Osteocyte (in vitro differentiated cells): ENCODE measurements at regions not wholly inside any gene's neighbourhood (a gene's known extent, or its start where the extent isn't known, plus 50 kb on each side); places are given as distances from the start of the nearest gene placed in this dataset.

Source experiments
- DNase-seq: peaks from one replicate; pipeline ENCODE4 v3.0.0; 2021; ENCODE audit warnings: mixed read lengths; ENCODE audit not compliant: unreplicated experiment; ENCODE audit errors: extremely low spot score
- H3K27ac Mint-ChIP-seq: one replicate; pipeline ENCODE4 v1.8.0; 2021; ENCODE audit warnings: mild to moderate bottlenecking, mixed read lengths; ENCODE audit not compliant: unreplicated experiment
- H3K27me3 Mint-ChIP-seq: one replicate; pipeline ENCODE4 v1.8.0; 2021; ENCODE audit warnings: mixed read lengths; ENCODE audit not compliant: unreplicated experiment
- H3K36me3 Mint-ChIP-seq: one replicate; pipeline ENCODE4 v1.8.0; 2021; ENCODE audit warnings: mixed read lengths; ENCODE audit not compliant: unreplicated experiment
- H3K4me1 Mint-ChIP-seq: one replicate; pipeline ENCODE4 v1.8.0; 2021; ENCODE audit warnings: mixed read lengths; ENCODE audit not compliant: unreplicated experiment
- H3K4me3 Mint-ChIP-seq: one replicate; pipeline ENCODE4 v1.8.0; 2021; ENCODE audit warnings: mild to moderate bottlenecking, moderate library complexity, mixed read lengths; ENCODE audit not compliant: unreplicated experiment
- H3K9me3 Mint-ChIP-seq: one replicate; pipeline ENCODE4 v1.8.0; 2021; ENCODE audit warnings: mixed read lengths; ENCODE audit not compliant: unreplicated experiment
- CTCF ChIP-seq: fragments of 200-600 bp; sonication (generic); IDR thresholded peaks from 2 replicates; pipeline ENCODE4 v1.5.0; 2021; ENCODE audit warnings: antibody characterized with exemption, mild to moderate bottlenecking, moderate library complexity

- peaks cover 13% of the 10 kb centered on the region for H3K27me3 Mint-ChIP-seq
- H3K4me3 Mint-ChIP-seq: no peak overlapping the region
- no peak for TF ChIP-seq CTCF
- peaks cover 8% of the 10 kb centered on the region for H3K9me3 Mint-ChIP-seq
- no peaks in the 10 kb centered on the region for H3K36me3 Mint-ChIP-seq
- no peaks in the 10 kb centered on the region for H3K4me1 Mint-ChIP-seq
- no peak overlapping the region for H3K27ac Mint-ChIP-seq
- DNase-seq: no peak
Observed at GRCh38 chr10:62705789-62706188, 98.7 kb upstream of the ADO start.

- H3K27ac Mint-ChIP-seq: no peak overlapping the region
- H3K4me3 Mint-ChIP-seq: no peak overlapping the region
- no peak for DNase-seq
- H3K4me1 Mint-ChIP-seq: no peaks in the 10 kb centered on the region
- no peaks in the 10 kb centered on the region for H3K36me3 Mint-ChIP-seq
- peaks cover 18% of the 10 kb centered on the region for H3K27me3 Mint-ChIP-seq
- H3K9me3 Mint-ChIP-seq: no peaks in the 10 kb centered on the region
- no peak for TF ChIP-seq CTCF
Observed at GRCh38 chr10:62707810-62708209, 96.7 kb upstream of the ADO start.

GRCh38 chr10:62708569-62708968, 96.0 kb upstream of the ADO start:
- H3K4me1 Mint-ChIP-seq: no peaks in the 10 kb centered on the region
- no peaks in the 10 kb centered on the region for H3K9me3 Mint-ChIP-seq
- no peak overlapping the region for H3K27ac Mint-ChIP-seq
- TF ChIP-seq CTCF: no peak
- H3K4me3 Mint-ChIP-seq: no peak overlapping the region
- DNase-seq: no peak
- peaks cover 18% of the 10 kb centered on the region for H3K27me3 Mint-ChIP-seq
- H3K36me3 Mint-ChIP-seq: no peaks in the 10 kb centered on the region

DNA sequence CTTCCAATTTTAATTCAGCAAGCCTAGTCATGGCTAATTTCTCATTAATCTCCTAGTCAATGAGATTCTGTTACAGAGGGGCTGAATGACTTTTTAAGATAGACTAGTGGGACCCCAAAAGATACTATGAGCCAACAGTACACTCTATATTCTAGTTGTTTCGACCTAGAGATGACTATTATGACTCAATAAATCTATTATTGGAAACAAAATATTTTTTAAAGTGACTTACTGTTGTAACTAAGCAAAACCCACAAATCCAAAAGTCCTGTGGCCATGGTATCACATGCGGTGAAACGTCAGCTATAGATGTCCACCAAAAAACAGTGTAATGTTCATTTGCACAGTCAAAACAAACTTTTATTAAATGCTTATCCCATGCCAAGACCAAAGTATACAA, 95.3 kb upstream of the ADO start:
- Mint-ChIP-seq H3K27ac (no peak overlapping the region), H3K36me3 (no peaks in the 10 kb centered on the region), H3K9me3 (no peaks in the 10 kb centered on the region), H3K4me1 (no peaks in the 10 kb centered on the region), H3K4me3 (no peak overlapping the region), H3K27me3 (peaks cover 18% of the 10 kb centered on the region)
- TF ChIP-seq CTCF: no peak
- no peak for DNase-seq

DNA sequence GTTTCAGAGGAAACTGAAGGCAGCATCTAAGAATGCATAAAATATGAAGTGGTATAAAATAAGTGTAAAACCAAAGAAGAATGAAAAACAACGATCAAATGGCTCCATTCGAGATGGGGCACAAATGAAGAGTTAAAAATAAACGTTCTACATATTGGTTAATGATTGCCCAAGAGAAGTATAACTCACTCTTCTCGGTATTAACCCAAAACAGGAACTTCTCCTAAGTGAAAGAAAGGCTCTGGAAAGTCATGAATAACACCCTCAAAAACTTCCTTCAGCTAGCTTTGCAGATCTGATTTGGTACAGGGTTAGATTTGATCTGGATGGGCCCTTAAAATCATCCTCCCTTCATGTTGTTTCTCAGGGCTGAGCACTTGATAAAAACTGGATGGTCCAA, 94.3 kb upstream of the ADO start:
- no peaks in the 10 kb centered on the region for H3K4me1 Mint-ChIP-seq
- DNase-seq: no peak
- TF ChIP-seq CTCF: no peak
- H3K4me3 Mint-ChIP-seq: no peak overlapping the region
- no peaks in the 10 kb centered on the region for H3K36me3 Mint-ChIP-seq
- no peaks in the 10 kb centered on the region for H3K9me3 Mint-ChIP-seq
- H3K27me3 Mint-ChIP-seq: peaks cover 22% of the 10 kb centered on the region
- H3K27ac Mint-ChIP-seq: no peak overlapping the region
